ENCODE measurements at regions not wholly inside any gene's neighbourhood (a gene's known extent, or its start where the extent isn't known, plus 50 kb on each side); places are given as distances from the start of the nearest gene placed in this dataset.

DNA sequence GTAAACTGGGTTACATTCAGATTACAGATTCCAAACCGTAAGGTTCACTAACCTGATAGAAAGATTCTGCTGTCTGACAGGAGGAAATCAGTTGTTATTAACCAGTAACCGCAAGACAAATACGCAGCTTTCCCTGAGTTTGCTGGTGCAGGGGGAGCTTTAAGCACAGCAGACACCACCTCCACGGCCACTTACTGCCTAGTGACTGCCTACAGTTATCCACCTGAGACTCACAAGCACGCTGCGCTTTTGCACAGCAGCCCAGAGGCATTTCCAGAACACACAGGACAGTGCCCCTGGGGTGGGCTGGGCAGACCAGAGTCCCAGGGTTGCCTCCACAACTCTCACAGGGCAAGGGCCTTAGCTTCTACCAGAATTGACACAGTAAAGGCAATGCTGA lies 90.9 kb downstream of the CTTN start:
- BruUV-seq (replicated peaks): no TSS peak
- no peaks in the 10 kb centered on the region for H3K4me1 Mint-ChIP-seq (ENCODE audit: low read depth, unreplicated experiment)
- H3K27me3 Mint-ChIP-seq (ENCODE audit: unreplicated experiment): no peaks in the 10 kb centered on the region
- H3K9me3 Mint-ChIP-seq (ENCODE audit: low read depth, unreplicated experiment): no peaks in the 10 kb centered on the region
- no peak overlapping the region for H3K27ac Mint-ChIP-seq (ENCODE audit: unreplicated experiment)
- H3K4me3 Mint-ChIP-seq (ENCODE audit: low read depth, unreplicated experiment): no peak overlapping the region
- CTCF ChIA-PET: no interaction called here
- intact Hi-C loops (cut with micrococcal nuclease; ENCODE audit: unreplicated experiment): no loop called here
- TF ChIP-seq, protein P1, sequence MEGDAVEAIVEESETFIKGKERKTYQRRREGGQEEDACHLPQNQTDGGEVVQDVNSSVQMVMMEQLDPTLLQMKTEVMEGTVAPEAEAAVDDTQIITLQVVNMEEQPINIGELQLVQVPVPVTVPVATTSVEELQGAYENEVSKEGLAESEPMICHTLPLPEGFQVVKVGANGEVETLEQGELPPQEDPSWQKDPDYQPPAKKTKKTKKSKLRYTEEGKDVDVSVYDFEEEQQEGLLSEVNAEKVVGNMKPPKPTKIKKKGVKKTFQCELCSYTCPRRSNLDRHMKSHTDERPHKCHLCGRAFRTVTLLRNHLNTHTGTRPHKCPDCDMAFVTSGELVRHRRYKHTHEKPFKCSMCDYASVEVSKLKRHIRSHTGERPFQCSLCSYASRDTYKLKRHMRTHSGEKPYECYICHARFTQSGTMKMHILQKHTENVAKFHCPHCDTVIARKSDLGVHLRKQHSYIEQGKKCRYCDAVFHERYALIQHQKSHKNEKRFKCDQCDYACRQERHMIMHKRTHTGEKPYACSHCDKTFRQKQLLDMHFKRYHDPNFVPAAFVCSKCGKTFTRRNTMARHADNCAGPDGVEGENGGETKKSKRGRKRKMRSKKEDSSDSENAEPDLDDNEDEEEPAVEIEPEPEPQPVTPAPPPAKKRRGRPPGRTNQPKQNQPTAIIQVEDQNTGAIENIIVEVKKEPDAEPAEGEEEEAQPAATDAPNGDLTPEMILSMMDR (IDR thresholded peaks at IDR 0.05; ENCODE audit: unreplicated experiment): no peak
- no peak for DNase-seq
- peaks cover 19% of the 10 kb centered on the region for H3K36me3 Mint-ChIP-seq (ENCODE audit: insufficient read depth, unreplicated experiment)

- Mint-ChIP-seq H3K36me3 (ENCODE audit: insufficient read depth, unreplicated experiment) (peaks cover 12% of the 10 kb centered on the region), H3K9me3 (ENCODE audit: low read depth, unreplicated experiment) (no peaks in the 10 kb centered on the region), H3K4me3 (ENCODE audit: low read depth, unreplicated experiment) (no peak overlapping the region), H3K4me1 (ENCODE audit: low read depth, unreplicated experiment) (no peaks in the 10 kb centered on the region), H3K27ac (ENCODE audit: unreplicated experiment) (no peak overlapping the region), H3K27me3 (ENCODE audit: unreplicated experiment) (no peaks in the 10 kb centered on the region)
- no peak for DNase-seq
- TF ChIP-seq, protein P1 (IDR thresholded peaks at IDR 0.05; ENCODE audit: unreplicated experiment): no peak
- BruUV-seq (replicated peaks): no TSS peak
- CTCF ChIA-PET: no interaction called here
- intact Hi-C loops (cut with micrococcal nuclease; ENCODE audit: unreplicated experiment): no loop called here
Measured at GRCh38 chr11:70490208-70490607, 91.9 kb downstream of the CTTN start.

DNA sequence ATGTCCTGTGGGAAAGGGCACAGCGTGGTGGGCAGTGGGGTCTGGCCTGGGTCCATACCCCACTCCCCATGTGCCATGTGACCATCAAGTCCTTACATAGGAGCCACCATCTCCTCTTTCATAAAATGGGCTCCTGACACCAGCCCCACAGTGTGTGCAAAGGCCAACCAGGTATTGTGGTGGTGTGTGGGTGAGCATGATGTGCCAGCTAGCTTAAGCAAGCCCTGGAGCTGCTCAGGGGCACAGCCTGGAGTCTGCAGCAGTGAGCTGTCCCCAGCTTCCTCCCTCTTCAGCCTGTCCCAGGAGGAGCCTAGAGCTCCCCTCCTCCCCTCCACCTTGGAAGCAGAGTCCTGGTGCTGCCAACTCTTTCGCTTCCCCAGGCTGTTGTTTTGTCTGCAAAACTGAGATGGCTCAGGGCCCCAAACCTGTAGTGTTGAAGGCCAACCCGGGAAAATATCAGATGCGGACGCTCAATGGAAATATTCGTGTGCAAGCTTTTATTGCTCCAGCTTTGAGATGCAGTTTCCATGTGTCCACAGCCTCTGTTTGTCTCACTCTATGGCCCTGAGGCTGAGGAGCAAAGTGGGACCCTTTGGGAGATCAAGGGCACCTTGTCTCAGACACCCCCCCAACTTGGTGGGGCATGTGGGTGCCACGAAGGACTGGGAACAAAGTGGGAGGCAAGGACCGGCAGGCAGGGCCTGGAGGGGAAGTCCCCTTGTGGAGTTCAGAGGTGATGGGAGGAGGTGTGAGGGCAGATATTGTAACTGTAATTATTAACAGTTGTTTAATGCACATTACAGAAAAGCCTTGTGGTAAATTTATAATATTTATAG lies 92.6 kb downstream of the CTTN start:
- no peak overlapping the region for H3K4me3 Mint-ChIP-seq (ENCODE audit: low read depth, unreplicated experiment)

GRCh38 chr11:70491696-70492472 lies 93.6 kb downstream of the CTTN start:
- DNase-seq: no peak
- CTCF ChIA-PET: no interaction called here
- H3K4me3 Mint-ChIP-seq (ENCODE audit: low read depth, unreplicated experiment): no peak overlapping the region
- H3K27me3 Mint-ChIP-seq (ENCODE audit: unreplicated experiment): no peaks in the 10 kb centered on the region
- peaks cover 9% of the 10 kb centered on the region for H3K36me3 Mint-ChIP-seq (ENCODE audit: insufficient read depth, unreplicated experiment)
- BruUV-seq (replicated peaks): no TSS peak
- H3K4me1 Mint-ChIP-seq (ENCODE audit: low read depth, unreplicated experiment): no peaks in the 10 kb centered on the region
- H3K27ac Mint-ChIP-seq (ENCODE audit: unreplicated experiment): no peak overlapping the region
- H3K9me3 Mint-ChIP-seq (ENCODE audit: low read depth, unreplicated experiment): no peaks in the 10 kb centered on the region
- intact Hi-C loops (cut with micrococcal nuclease; ENCODE audit: unreplicated experiment): no loop called here
- TF ChIP-seq, protein P1 (IDR thresholded peaks at IDR 0.05; ENCODE audit: unreplicated experiment): no peak

More for the DNA sequence above, 92.6 kb downstream of the CTTN start:
- BruUV-seq (replicated peaks): no TSS peak
- Mint-ChIP-seq H3K9me3 (ENCODE audit: low read depth, unreplicated experiment) (no peaks in the 10 kb centered on the region), H3K4me1 (ENCODE audit: low read depth, unreplicated experiment) (no peaks in the 10 kb centered on the region), H3K27me3 (ENCODE audit: unreplicated experiment) (no peaks in the 10 kb centered on the region), H3K36me3 (ENCODE audit: insufficient read depth, unreplicated experiment) (peaks cover 9% of the 10 kb centered on the region), H3K27ac (ENCODE audit: unreplicated experiment) (no peak overlapping the region)
- TF ChIP-seq, protein P1 (IDR thresholded peaks at IDR 0.05; ENCODE audit: unreplicated experiment): no peak
- intact Hi-C loops (cut with micrococcal nuclease; ENCODE audit: unreplicated experiment): no loop called here
- no peak for DNase-seq
- CTCF ChIA-PET: no interaction called here

Measured in Calu3 (cell line).